H9 (cell line): ENCODE measurements at regions not wholly inside any gene's neighbourhood (a gene's known extent, or its start where the extent isn't known, plus 50 kb on each side); places are given as distances from the start of the nearest gene placed in this dataset.

Experiments used
- DNase-seq: peaks from one replicate; pipeline ENCODE4 v3.0.0-alpha.2; 2017
- H2AFZ ChIP-seq: one replicate; pipeline ENCODE4 v1.6.1; 2013; ENCODE audit warnings: mild to moderate bottlenecking, low read length, control low read depth, moderate library complexity
- H2AK5ac ChIP-seq: 2 replicates; pipeline ENCODE4 v1.6.1; 2013; ENCODE audit warnings: low read length, control low read depth, mixed read lengths; ENCODE audit not compliant: insufficient read length
- H2BK120ac ChIP-seq: one replicate; pipeline ENCODE4 v1.6.1; 2013; ENCODE audit warnings: low read depth, mild to moderate bottlenecking, low read length, control low read depth, inconsistent platforms; ENCODE audit not compliant: poor library complexity, severe bottlenecking
- H2BK12ac ChIP-seq: 2 replicates; pipeline ENCODE4 v1.6.1; 2013; ENCODE audit warnings: low read length, control low read depth, mixed read lengths, low read depth; ENCODE audit not compliant: insufficient read length
- H2BK15ac ChIP-seq: 2 replicates; pipeline ENCODE4 v1.6.1; 2013; ENCODE audit warnings: low read depth, low read length, control low read depth
- H2BK20ac ChIP-seq: one replicate; pipeline ENCODE4 v1.6.1; 2013; ENCODE audit warnings: low read depth, mild to moderate bottlenecking, low read length, control low read depth, inconsistent platforms; ENCODE audit not compliant: poor library complexity, severe bottlenecking
- H2BK5ac ChIP-seq: 2 replicates; pipeline ENCODE4 v1.6.1; 2013; ENCODE audit warnings: low read length, control low read depth, mixed read lengths; ENCODE audit not compliant: insufficient read length
- H3K14ac ChIP-seq: 2 replicates; pipeline ENCODE4 v1.6.1; 2013; ENCODE audit warnings: low read length, control low read depth; ENCODE audit not compliant: insufficient read depth
- H3K18ac ChIP-seq: 2 replicates; pipeline ENCODE4 v1.6.1; 2013; ENCODE audit warnings: low read depth, mild to moderate bottlenecking, mixed read lengths, low read length, control low read depth; ENCODE audit not compliant: insufficient read length
- H3K23ac ChIP-seq: 2 replicates; pipeline ENCODE4 v1.6.1; 2013; ENCODE audit warnings: low read length, control low read depth, mixed read lengths, low read depth; ENCODE audit not compliant: insufficient read length
- H3K23me2 ChIP-seq: 2 replicates; pipeline ENCODE4 v1.6.1; 2013; ENCODE audit warnings: low read depth, mild to moderate bottlenecking, mixed read lengths, low read length, control low read depth; ENCODE audit not compliant: insufficient read length, poor library complexity, severe bottlenecking
- H3K27ac ChIP-seq: 2 replicates; pipeline ENCODE4 v1.5.1; 2013; ENCODE audit warnings: low read length, control low read depth, mixed read lengths, low read depth; ENCODE audit not compliant: insufficient read length
- H3K27me3 ChIP-seq: 2 replicates; pipeline ENCODE4 v1.6.1; 2013; ENCODE audit warnings: low read length, control low read depth, inconsistent platforms; ENCODE audit not compliant: insufficient read depth
- H3K4ac ChIP-seq: 2 replicates; pipeline ENCODE4 v1.6.1; 2013; ENCODE audit warnings: low read depth, mild to moderate bottlenecking, control low read depth, inconsistent platforms, low read length, moderate library complexity
- H3K4me1 ChIP-seq: 2 replicates; pipeline ENCODE4 v1.6.1; 2013; ENCODE audit warnings: low read length, control low read depth, inconsistent platforms; ENCODE audit not compliant: insufficient read depth
- H3K4me2 ChIP-seq: 2 replicates; pipeline ENCODE4 v1.6.1; 2013; ENCODE audit warnings: low read length, control low read depth, mixed read lengths; ENCODE audit not compliant: insufficient read length, insufficient read depth
- H3K56ac ChIP-seq: 2 replicates; pipeline ENCODE4 v1.6.1; 2013; ENCODE audit warnings: low read depth, mild to moderate bottlenecking, mixed read lengths, low read length, control low read depth; ENCODE audit not compliant: insufficient read length
- H3K79me1 ChIP-seq: 2 replicates; pipeline ENCODE4 v1.6.1; 2013; ENCODE audit warnings: low read depth, mild to moderate bottlenecking, moderate library complexity, low read length, control low read depth, inconsistent platforms; ENCODE audit not compliant: insufficient read depth, poor library complexity, severe bottlenecking
- H3K79me2 ChIP-seq: 2 replicates; pipeline ENCODE4 v1.6.1; 2013; ENCODE audit warnings: low read length, control low read depth, inconsistent platforms; ENCODE audit not compliant: insufficient read depth
- H3K9ac ChIP-seq: 2 replicates; pipeline ENCODE4 v1.6.1; 2013; ENCODE audit warnings: low read length, control low read depth, mixed read lengths; ENCODE audit not compliant: insufficient read length; ENCODE audit errors: extremely low read depth
- H3K9me3 ChIP-seq: one replicate; pipeline ENCODE4 v1.6.1; 2013; ENCODE audit warnings: low read depth, low read length, inconsistent platforms; ENCODE audit not compliant: control insufficient read depth
- H3T11ph ChIP-seq: one replicate; pipeline ENCODE4 v1.6.1; 2013; ENCODE audit warnings: mild to moderate bottlenecking, low read length, control low read depth, inconsistent platforms
- H4K20me1 ChIP-seq: one replicate; pipeline ENCODE4 v1.6.1; 2013; ENCODE audit not compliant: control insufficient read depth, insufficient read length, insufficient read depth
- H4K5ac ChIP-seq: 2 replicates; pipeline ENCODE4 v1.6.1; 2013; ENCODE audit warnings: low read depth, mild to moderate bottlenecking, mixed read lengths, low read length, control low read depth; ENCODE audit not compliant: insufficient read length
- H4K8ac ChIP-seq: replicated peaks from 2 replicates; pipeline ENCODE4 v1.6.1; 2013; ENCODE audit warnings: low read length, control low read depth, mixed read lengths, low read depth; ENCODE audit not compliant: insufficient read length
- H4K91ac ChIP-seq: 2 replicates; pipeline ENCODE4 v1.6.1; 2013; ENCODE audit warnings: low read depth, mild to moderate bottlenecking, moderate library complexity, mixed read lengths, low read length, control low read depth; ENCODE audit not compliant: insufficient read length
- H3K27ac Mint-ChIP-seq, 3 experiments: 2 replicates in 2 of 3; 3 replicates in 1 of 3; pipeline ENCODE4 v1.8.0; 2020 to 2021; ENCODE audit warnings: mixed read lengths in 3 of 3, mild to moderate bottlenecking in 1 of 3, moderate library complexity in 1 of 3
- H3K27me3 Mint-ChIP-seq: 2 replicates; pipeline ENCODE4 v1.8.0; 2021; ENCODE audit warnings: low read depth, mild to moderate bottlenecking, moderate library complexity, mixed read lengths
- H3K36me3 Mint-ChIP-seq, 3 experiments: 2 replicates in 2 of 3; 3 replicates in 1 of 3; pipeline ENCODE4 v1.8.0; 2020 to 2021; ENCODE audit warnings: low read depth in 3 of 3, mixed read lengths in 3 of 3; ENCODE audit not compliant: insufficient read depth in 1 of 3
- H3K4me1 Mint-ChIP-seq, 2 experiments: 2 replicates each; pipeline ENCODE4 v1.8.0; 2020; ENCODE audit warnings: mixed read lengths in 2 of 2
- H3K4me3 Mint-ChIP-seq, 2 experiments: 2 replicates in 1 of 2; 3 replicates in 1 of 2; pipeline ENCODE4 v1.8.0; 2020 to 2021; ENCODE audit warnings: mild to moderate bottlenecking in 2 of 2, mixed read lengths in 2 of 2, moderate library complexity in 1 of 2
- H3K9me3 Mint-ChIP-seq, 2 experiments: 2 replicates in 1 of 2; 3 replicates in 1 of 2; pipeline ENCODE4 v1.8.0; 2020; ENCODE audit warnings: mild to moderate bottlenecking in 2 of 2, mixed read lengths in 2 of 2, moderate library complexity in 1 of 2
- WGBS: extraction: QIAGEN DNeasy Blood & Tissue Kit; methylation state at CpG from one replicate; pipeline ENCODE4 v1.1.7; 2013; ENCODE audit warnings: missing lambda C conversion rate, low lambda C conversion rate, mixed read lengths; ENCODE audit not compliant: insufficient read length; ENCODE audit errors: extremely low coverage; 5-methylcytosine and 5-hydroxymethylcytosine counted together
- TF ChIP-seq, protein P1 (sequence below): fragments of 200-600 bp; sonication (generic); conservative IDR thresholded peaks from 3 replicates; pipeline ENCODE4 v1.8.0; 2021; ENCODE audit warnings: antibody characterized with exemption, mild to moderate bottlenecking

DNA sequence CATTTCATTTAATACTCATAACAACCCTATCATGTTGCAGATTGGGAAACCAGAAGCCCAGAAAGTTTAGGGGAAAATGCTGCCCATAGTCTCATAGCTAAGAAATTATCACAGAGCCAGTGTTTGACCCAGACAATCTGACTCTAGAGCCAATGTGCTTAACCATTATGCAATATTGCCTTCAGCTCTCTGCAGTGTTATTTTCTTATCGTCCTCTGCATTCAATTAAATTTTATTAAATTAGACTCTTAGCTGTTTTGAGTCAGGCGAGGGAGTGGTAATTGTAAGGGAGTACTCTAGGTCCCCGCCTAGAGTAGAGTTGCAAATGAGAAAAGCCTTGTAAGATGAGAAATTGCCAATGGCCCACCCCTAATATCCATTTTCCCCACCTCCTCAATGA is 191.1 kb downstream of the TTLL7 start:
- Histone ChIP-seq H3K9me3 (no peaks in the 10 kb centered on the region), H4K91ac (no peak overlapping the region), H2BK12ac (no peak overlapping the region), H3K4me2 (no peak overlapping the region), H3K23me2 (no peaks in the 10 kb centered on the region), H4K8ac (no peak overlapping the region), H3K4me1 (no peaks in the 10 kb centered on the region), H3K14ac (no peak overlapping the region), H2BK5ac (no peak overlapping the region), H3K23ac (no peak overlapping the region), H3K9ac (no peak overlapping the region), H2BK20ac (no peak overlapping the region), H3K79me2 (no peaks in the 10 kb centered on the region), H3K27me3 (no peaks in the 10 kb centered on the region), H2BK120ac (no peak overlapping the region), H3K18ac (no peak overlapping the region), H2BK15ac (no peak overlapping the region), H2AK5ac (no peak overlapping the region), H2AFZ (no peak overlapping the region), H3K27ac (no peak overlapping the region), H4K20me1 (no peaks in the 10 kb centered on the region), H3T11ph (no peak overlapping the region), H3K56ac (no peak overlapping the region), H3K4ac (no peak overlapping the region), H3K79me1 (no peaks in the 10 kb centered on the region), H4K5ac (no peak overlapping the region)
- Mint-ChIP-seq H3K27me3 (no peaks in the 10 kb centered on the region), H3K27ac (no peak overlapping the region), H3K9me3 (no peaks in the 10 kb centered on the region; a peak in 1 of 5 replicates), H3K4me1 (peaks cover 3 to 5% of the 10 kb centered on the region in 2 experiments; a peak in 2 of 4 replicates), H3K4me3 (no peak overlapping the region), H3K36me3 (no peaks in the 10 kb centered on the region)
- WGBS, result no CpG with 5 or more reads among the region's 3 CpGs
- DNase-seq, result no peak
- TF ChIP-seq, protein P1, sequence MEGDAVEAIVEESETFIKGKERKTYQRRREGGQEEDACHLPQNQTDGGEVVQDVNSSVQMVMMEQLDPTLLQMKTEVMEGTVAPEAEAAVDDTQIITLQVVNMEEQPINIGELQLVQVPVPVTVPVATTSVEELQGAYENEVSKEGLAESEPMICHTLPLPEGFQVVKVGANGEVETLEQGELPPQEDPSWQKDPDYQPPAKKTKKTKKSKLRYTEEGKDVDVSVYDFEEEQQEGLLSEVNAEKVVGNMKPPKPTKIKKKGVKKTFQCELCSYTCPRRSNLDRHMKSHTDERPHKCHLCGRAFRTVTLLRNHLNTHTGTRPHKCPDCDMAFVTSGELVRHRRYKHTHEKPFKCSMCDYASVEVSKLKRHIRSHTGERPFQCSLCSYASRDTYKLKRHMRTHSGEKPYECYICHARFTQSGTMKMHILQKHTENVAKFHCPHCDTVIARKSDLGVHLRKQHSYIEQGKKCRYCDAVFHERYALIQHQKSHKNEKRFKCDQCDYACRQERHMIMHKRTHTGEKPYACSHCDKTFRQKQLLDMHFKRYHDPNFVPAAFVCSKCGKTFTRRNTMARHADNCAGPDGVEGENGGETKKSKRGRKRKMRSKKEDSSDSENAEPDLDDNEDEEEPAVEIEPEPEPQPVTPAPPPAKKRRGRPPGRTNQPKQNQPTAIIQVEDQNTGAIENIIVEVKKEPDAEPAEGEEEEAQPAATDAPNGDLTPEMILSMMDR, result no peak
